Osteoblast (primary cell): ENCODE measurements at regions not wholly inside any gene's neighbourhood (a gene's known extent, or its start where the extent isn't known, plus 50 kb on each side); places are given as distances from the start of the nearest gene placed in this dataset.

Experiments
- DNase-seq: peaks from one replicate; pipeline ENCODE4 v3.0.0; 2011; ENCODE audit warnings: low spot score, mixed read lengths; ENCODE audit not compliant: insufficient read length; ENCODE audit errors: missing footprints
- H2AFZ ChIP-seq: 2 replicates; pipeline ENCODE4 v1.6.0; 2011; ENCODE audit warnings: mild to moderate bottlenecking, low read length
- H3K27ac ChIP-seq: 2 replicates; pipeline ENCODE4 v1.5.1; 2011; ENCODE audit warnings: mild to moderate bottlenecking, low read depth, low read length, moderate library complexity
- H3K27me3 ChIP-seq: 2 replicates; pipeline ENCODE4 v1.6.0; 2012; ENCODE audit warnings: mild to moderate bottlenecking, control low read depth, inconsistent platforms, low read length, moderate library complexity; ENCODE audit not compliant: insufficient read depth
- H3K36me3 ChIP-seq: 2 replicates; pipeline ENCODE4 v1.5.1; 2011; ENCODE audit warnings: mild to moderate bottlenecking, low read length, control low read depth, moderate library complexity; ENCODE audit not compliant: insufficient read depth
- H3K4me1 ChIP-seq: 2 replicates; pipeline ENCODE4 v1.5.1; 2011; ENCODE audit warnings: mild to moderate bottlenecking, low read length, control low read depth, moderate library complexity; ENCODE audit not compliant: insufficient read depth
- H3K4me2 ChIP-seq: 2 replicates; pipeline ENCODE4 v1.6.0; 2011; ENCODE audit warnings: mild to moderate bottlenecking, low read length; ENCODE audit not compliant: insufficient read depth
- H3K4me3 ChIP-seq: fragments of 200-600 bp; sonication (generic); 3 replicates; pipeline ENCODE4 v1.5.1; 2012; ENCODE audit warnings: mild to moderate bottlenecking, low read length, inconsistent platforms; ENCODE audit not compliant: insufficient read depth
- H3K79me2 ChIP-seq: 2 replicates; pipeline ENCODE4 v1.6.0; 2012; ENCODE audit warnings: mild to moderate bottlenecking, low read length, control low read depth, inconsistent platforms; ENCODE audit not compliant: insufficient read depth
- H3K9me3 ChIP-seq: 2 replicates; pipeline ENCODE4 v1.5.1; 2011; ENCODE audit warnings: low read depth, low read length, control low read depth
- H4K20me1 ChIP-seq: 2 replicates; pipeline ENCODE4 v1.6.0; 2012; ENCODE audit warnings: mild to moderate bottlenecking, low read length, control low read depth; ENCODE audit not compliant: insufficient read depth
- TF ChIP-seq, protein P1 (sequence below): IDR thresholded peaks from 2 replicates; pipeline ENCODE4 v1.5.1; 2011; ENCODE audit warnings: mild to moderate bottlenecking, low read depth, low read length, moderate library complexity; ENCODE audit errors: extremely low read depth

GRCh38 chr4:125551466-125551865 is 236.7 kb downstream of the FAT4 start:
- Histone ChIP-seq H3K4me3 (no peak overlapping the region), H3K27ac (no peak overlapping the region), H3K79me2 (no peaks in the 10 kb centered on the region), H3K36me3 (no peaks in the 10 kb centered on the region), H3K27me3 (no peaks in the 10 kb centered on the region), H3K4me1 (no peaks in the 10 kb centered on the region), H4K20me1 (no peaks in the 10 kb centered on the region), H3K9me3 (no peaks in the 10 kb centered on the region), H2AFZ (no peak overlapping the region), H3K4me2 (no peak overlapping the region)
- DNase-seq, result peak; percentile 14
- TF ChIP-seq, protein P1, sequence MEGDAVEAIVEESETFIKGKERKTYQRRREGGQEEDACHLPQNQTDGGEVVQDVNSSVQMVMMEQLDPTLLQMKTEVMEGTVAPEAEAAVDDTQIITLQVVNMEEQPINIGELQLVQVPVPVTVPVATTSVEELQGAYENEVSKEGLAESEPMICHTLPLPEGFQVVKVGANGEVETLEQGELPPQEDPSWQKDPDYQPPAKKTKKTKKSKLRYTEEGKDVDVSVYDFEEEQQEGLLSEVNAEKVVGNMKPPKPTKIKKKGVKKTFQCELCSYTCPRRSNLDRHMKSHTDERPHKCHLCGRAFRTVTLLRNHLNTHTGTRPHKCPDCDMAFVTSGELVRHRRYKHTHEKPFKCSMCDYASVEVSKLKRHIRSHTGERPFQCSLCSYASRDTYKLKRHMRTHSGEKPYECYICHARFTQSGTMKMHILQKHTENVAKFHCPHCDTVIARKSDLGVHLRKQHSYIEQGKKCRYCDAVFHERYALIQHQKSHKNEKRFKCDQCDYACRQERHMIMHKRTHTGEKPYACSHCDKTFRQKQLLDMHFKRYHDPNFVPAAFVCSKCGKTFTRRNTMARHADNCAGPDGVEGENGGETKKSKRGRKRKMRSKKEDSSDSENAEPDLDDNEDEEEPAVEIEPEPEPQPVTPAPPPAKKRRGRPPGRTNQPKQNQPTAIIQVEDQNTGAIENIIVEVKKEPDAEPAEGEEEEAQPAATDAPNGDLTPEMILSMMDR, result no peak

- Histone ChIP-seq H3K4me3 (no peak overlapping the region), H3K36me3 (no peaks in the 10 kb centered on the region), H3K27me3 (no peaks in the 10 kb centered on the region), H3K79me2 (no peaks in the 10 kb centered on the region), H3K27ac (no peak overlapping the region), H3K4me2 (no peak overlapping the region), H2AFZ (no peak overlapping the region), H3K4me1 (no peaks in the 10 kb centered on the region), H4K20me1 (no peaks in the 10 kb centered on the region), H3K9me3 (no peaks in the 10 kb centered on the region)
- DNase-seq, result peak; percentile 11
- TF ChIP-seq, protein P1, result no peak
These were observed 237.2 kb downstream of the FAT4 start for GRCh38 chr4:125551967-125552366.

- no peaks in the 10 kb centered on the region for H4K20me1 ChIP-seq
- no peaks in the 10 kb centered on the region for H3K9me3 ChIP-seq
- no peak overlapping the region for H3K27ac ChIP-seq
- H3K4me3 ChIP-seq, result no peak overlapping the region
- DNase-seq, result no peak
- H3K27me3 ChIP-seq, result no peaks in the 10 kb centered on the region
- H3K79me2 ChIP-seq, result no peaks in the 10 kb centered on the region
- TF ChIP-seq, protein P1, result no peak
- H3K4me2 ChIP-seq, result no peak overlapping the region
- H2AFZ ChIP-seq, result peak overlapping the region; percentile 20
- no peaks in the 10 kb centered on the region for H3K4me1 ChIP-seq
- no peaks in the 10 kb centered on the region for H3K36me3 ChIP-seq
These were observed 257.8 kb downstream of the FAT4 start for GRCh38 chr4:125572601-125573000.

DNA sequence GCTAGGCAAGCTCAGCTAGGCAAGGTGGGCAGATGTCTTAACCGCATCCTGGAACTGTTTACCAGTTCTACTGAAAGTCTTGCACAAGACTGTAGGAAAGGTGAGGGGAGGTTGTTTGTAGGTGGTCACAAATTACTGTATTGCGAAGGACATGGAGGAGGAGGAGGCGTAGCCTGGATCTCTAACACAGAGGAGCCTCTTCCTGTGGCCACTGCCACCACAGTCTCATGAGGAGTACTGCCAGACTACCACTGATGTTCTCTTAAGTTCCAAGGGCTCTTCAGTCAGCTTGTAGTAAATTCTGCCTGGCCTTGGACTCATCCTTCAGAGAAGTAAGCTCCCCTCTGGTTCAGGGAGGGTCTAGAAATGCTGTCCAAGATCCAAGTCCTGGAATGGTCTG is 258.6 kb downstream of the FAT4 start:
- no peaks in the 10 kb centered on the region for H3K9me3 ChIP-seq
- no peaks in the 10 kb centered on the region for H4K20me1 ChIP-seq
- H3K27me3 ChIP-seq, result no peaks in the 10 kb centered on the region
- no peaks in the 10 kb centered on the region for H3K79me2 ChIP-seq
- no peak overlapping the region for H3K4me3 ChIP-seq
- no peak overlapping the region for H3K4me2 ChIP-seq
- no peak overlapping the region for H3K27ac ChIP-seq
- DNase-seq, result no peak
- H3K4me1 ChIP-seq, result no peaks in the 10 kb centered on the region
- no peak overlapping the region for H2AFZ ChIP-seq
- TF ChIP-seq, protein P1, result no peak
- H3K36me3 ChIP-seq, result no peaks in the 10 kb centered on the region
